ENCODE measurements at regions not wholly inside any gene's neighbourhood (a gene's known extent, or its start where the extent isn't known, plus 50 kb on each side); places are given as distances from the start of the nearest gene placed in this dataset.

GRCh38 chr3:144028798-144029411 lies 57.3 kb downstream of the DIPK2A start:
- no peak overlapping the region for H2BK15ac ChIP-seq (ENCODE audit: low read depth, low read length)
- no peaks in the 10 kb centered on the region for H3K27me3 ChIP-seq (ENCODE audit: insufficient read depth, low read length)
- H2AK5ac ChIP-seq (ENCODE audit: insufficient read length, low read length): no peak overlapping the region
- peaks cover 1 to 5% (median 3%) of the 10 kb centered on the region in 3 experiments; a peak in 6 of 7 replicates for H3K36me3 Mint-ChIP-seq (ENCODE audit: insufficient read depth in 1 of 3, low read depth in 3 of 3)
- no peaks in the 10 kb centered on the region for H3K27me3 Mint-ChIP-seq (ENCODE audit: low read depth)
- no peak overlapping the region for H2BK12ac ChIP-seq (ENCODE audit: insufficient read length, low read depth, low read length)
- no peak overlapping the region for H4K8ac ChIP-seq (replicated peaks; ENCODE audit: insufficient read length, low read depth, low read length)
- H3K18ac ChIP-seq (ENCODE audit: insufficient read length, low read depth, low read length): no peak overlapping the region
- no peak overlapping the region for H2BK5ac ChIP-seq (ENCODE audit: insufficient read length, low read length)
- H3K4me1 Mint-ChIP-seq: peaks cover 5 to 7% of the 10 kb centered on the region in 2 experiments
- no peak overlapping the region for H3K9ac ChIP-seq (ENCODE audit: extremely low read depth, insufficient read length, low read length)
- H4K20me1 ChIP-seq (ENCODE audit: control insufficient read depth, insufficient read depth, insufficient read length): no peaks in the 10 kb centered on the region
- H3K79me1 ChIP-seq (ENCODE audit: insufficient read depth, low read depth, low read length, poor library complexity, severe bottlenecking): no peaks in the 10 kb centered on the region
- no peak for TF ChIP-seq CTCF (conservative IDR thresholded peaks at IDR 0.05)
- H4K5ac ChIP-seq (ENCODE audit: insufficient read length, low read depth, low read length): no peak overlapping the region
- H3K23me2 ChIP-seq (ENCODE audit: insufficient read length, low read depth, low read length, poor library complexity, severe bottlenecking): no peaks in the 10 kb centered on the region
- H2BK120ac ChIP-seq (ENCODE audit: low read depth, low read length, poor library complexity, severe bottlenecking): no peak overlapping the region
- H3K79me2 ChIP-seq (ENCODE audit: insufficient read depth, low read length): no peaks in the 10 kb centered on the region
- no peak overlapping the region for H2BK20ac ChIP-seq (ENCODE audit: low read depth, low read length, poor library complexity, severe bottlenecking)
- no peak overlapping the region for H3T11ph ChIP-seq (ENCODE audit: low read length)
- H3K27ac ChIP-seq (ENCODE audit: insufficient read length, low read depth, low read length): no peak overlapping the region
- no peak overlapping the region for H3K4me3 Mint-ChIP-seq
- H4K91ac ChIP-seq (ENCODE audit: insufficient read length, low read depth, low read length): no peak overlapping the region
- WGBS (ENCODE audit: extremely low coverage, insufficient read length, low lambda C conversion rate): no CpG with 5 or more reads among the region's 4 CpGs
- no peak for DNase-seq
- H3K14ac ChIP-seq (ENCODE audit: insufficient read depth, low read length): no peak overlapping the region
- H3K56ac ChIP-seq (ENCODE audit: insufficient read length, low read depth, low read length): no peak overlapping the region
- no peak overlapping the region for H3K4ac ChIP-seq (ENCODE audit: low read depth, low read length)
- H3K4me2 ChIP-seq (ENCODE audit: insufficient read depth, insufficient read length, low read length): no peak overlapping the region
- H2AFZ ChIP-seq (ENCODE audit: low read length): no peak overlapping the region
- H3K4me1 ChIP-seq (ENCODE audit: insufficient read depth, low read length): peaks cover 3% of the 10 kb centered on the region; the same call in 1 of the 2 replicates
- H3K27ac Mint-ChIP-seq: no peak overlapping the region
- peaks cover 5 to 6% of the 10 kb centered on the region in 2 experiments; a peak in 3 of 5 replicates for H3K9me3 Mint-ChIP-seq
- no peaks in the 10 kb centered on the region for H3K9me3 ChIP-seq (ENCODE audit: control insufficient read depth, low read depth, low read length)
- no peak overlapping the region for H3K23ac ChIP-seq (ENCODE audit: insufficient read length, low read depth, low read length)

Measured in H9 (cell line).